CD4-positive, alpha-beta T cell treated with Interleukin-6 for 4 hours (primary cell): ENCODE measurements at regions not wholly inside any gene's neighbourhood (a gene's known extent, or its start where the extent isn't known, plus 50 kb on each side); places are given as distances from the start of the nearest gene placed in this dataset.
A peak's percentile ranks its signal among the peaks of the same experiment; 100 is the strongest.
"Not testable (repeated sequence)": the region's sequence is repeated elsewhere in the genome, so short reads cannot be mapped to it uniquely, and the experiment has no call there.

Source experiments
- DNase-seq: peaks from one replicate; pipeline ENCODE4 v3.0.0-alpha.2; 2020; ENCODE audit warnings: mixed read lengths

- DNase-seq = peak; percentile 78
These were observed 91.2 kb upstream of the MPP7 start for GRCh38 chr10:28393956-28394568.

- no peak for DNase-seq
These were observed 93.5 kb upstream of the MPP7 start for GRCh38 chr10:28396331-28396730.

- no peak for DNase-seq
These were observed 94.4 kb upstream of the MPP7 start for GRCh38 chr10:28397229-28397628.

- no peak for DNase-seq
These were observed 97.3 kb upstream of the MPP7 start for GRCh38 chr10:28400176-28400575.

GRCh38 chr10:28400681-28401080 is 97.8 kb upstream of the MPP7 start:
- DNase-seq = no peak

- not testable (repeated sequence) for DNase-seq
These were observed 99.8 kb upstream of the MPP7 start for GRCh38 chr10:28402611-28403073.

- no peak for DNase-seq
These were observed 100.2 kb upstream of the MPP7 start for GRCh38 chr10:28403090-28403489.

GRCh38 chr10:28408237-28408777 is 105.4 kb upstream of the MPP7 start:
- DNase-seq = no peak

- DNase-seq = no peak
These were observed 107.7 kb upstream of the MPP7 start for GRCh38 chr10:28410420-28411135.

- DNase-seq = no peak
These were observed 108.2 kb upstream of the MPP7 start for GRCh38 chr10:28411136-28411460.

GRCh38 chr10:28411648-28412047 is 108.8 kb upstream of the MPP7 start:
- DNase-seq = no peak

GRCh38 chr10:28418069-28418468 is 114.8 kb upstream of the WAC start:
- no peak for DNase-seq

- DNase-seq = no peak
These were observed 107.5 kb upstream of the WAC start for GRCh38 chr10:28425422-28425821.

- no peak for DNase-seq
These were observed 106.3 kb upstream of the WAC start for GRCh38 chr10:28426392-28427159.

- no peak for DNase-seq
These were observed 105.5 kb upstream of the WAC start for GRCh38 chr10:28427376-28427775.

- DNase-seq = no peak
These were observed 103.9 kb upstream of the WAC start for GRCh38 chr10:28429045-28429444.

GRCh38 chr10:28429573-28430216 is 103.2 kb upstream of the WAC start:
- DNase-seq = no peak

- no peak for DNase-seq
These were observed 101.8 kb upstream of the WAC start for GRCh38 chr10:28431139-28431538.

- peak; percentile 25 for DNase-seq
These were observed 100.7 kb upstream of the WAC start for GRCh38 chr10:28432210-28432676.

GRCh38 chr10:28434063-28434462 is 98.9 kb upstream of the WAC start:
- no peak for DNase-seq

- DNase-seq = no peak
These were observed 90.5 kb upstream of the WAC start for GRCh38 chr10:28442403-28442802.

- DNase-seq = no peak
These were observed 88.9 kb upstream of the WAC start for GRCh38 chr10:28444031-28444430.

- DNase-seq = no peak
These were observed 87.4 kb upstream of the WAC start for GRCh38 chr10:28445516-28445915.
